GM19238 (cell line): ENCODE measurements at regions not wholly inside any gene's neighbourhood (a gene's known extent, or its start where the extent isn't known, plus 50 kb on each side); places are given as distances from the start of the nearest gene placed in this dataset.

Experiments used
- DNase-seq: peaks from one replicate; pipeline ENCODE4 v3.0.0; 2011; ENCODE audit warnings: low spot score; ENCODE audit not compliant: insufficient read length

GRCh38 chr11:119782006-119782738 is 53.2 kb upstream of the NECTIN1 start:
- no peak for DNase-seq

- DNase-seq = no peak
Measured at GRCh38 chr11:119780222-119780953, 51.4 kb upstream of the NECTIN1 start.

- DNase-seq = no peak
Measured at GRCh38 chr11:119779195-119780071, 50.4 kb upstream of the NECTIN1 start.
